Hepatocyte (in vitro differentiated cells): ENCODE measurements at regions not wholly inside any gene's neighbourhood (a gene's known extent, or its start where the extent isn't known, plus 50 kb on each side); places are given as distances from the start of the nearest gene placed in this dataset.

ENCODE experiments used
- DNase-seq: peaks from one replicate; pipeline ENCODE4 v3.0.0-alpha.2; 2016; ENCODE audit warnings: low spot score
- H2AFZ ChIP-seq: fragments of 200-600 bp; sonication (generic); 2 replicates; pipeline ENCODE4 v1.6.0; 2016; ENCODE audit warnings: antibody characterized with exemption, mild to moderate bottlenecking
- H3K27ac ChIP-seq: fragments of 200-600 bp; sonication (generic); 2 replicates; pipeline ENCODE4 v1.5.1; 2016; ENCODE audit warnings: mild to moderate bottlenecking
- H3K27me3 ChIP-seq: fragments of 200-600 bp; sonication (generic); 2 replicates; pipeline ENCODE4 v1.6.1; 2016
- H3K36me3 ChIP-seq: fragments of 200-600 bp; sonication (generic); replicated peaks from 2 replicates; pipeline ENCODE4 v1.5.1; 2016; ENCODE audit warnings: low read depth; ENCODE audit not compliant: insufficient read depth
- H3K4me1 ChIP-seq: fragments of 200-600 bp; sonication (generic); 2 replicates; pipeline ENCODE4 v1.5.1; 2016; ENCODE audit warnings: mild to moderate bottlenecking, moderate library complexity; ENCODE audit not compliant: insufficient read depth
- H3K4me2 ChIP-seq: fragments of 200-600 bp; sonication (generic); 2 replicates; pipeline ENCODE4 v1.6.0; 2016
- H3K4me3 ChIP-seq: fragments of 200-600 bp; sonication (generic); 2 replicates; pipeline ENCODE4 v1.5.1; 2016; ENCODE audit warnings: mild to moderate bottlenecking
- H3K79me2 ChIP-seq: fragments of 200-600 bp; sonication (generic); 2 replicates; pipeline ENCODE4 v1.6.0; 2017; ENCODE audit warnings: mild to moderate bottlenecking
- H3K9me2 ChIP-seq: fragments of 200-600 bp; sonication (generic); replicated peaks from 2 replicates; pipeline ENCODE4 v1.6.0; 2017; ENCODE audit warnings: mild to moderate bottlenecking; ENCODE audit not compliant: insufficient read depth
- H3K9me3 ChIP-seq: fragments of 200-600 bp; sonication (generic); 2 replicates; pipeline ENCODE4 v1.5.1; 2016; ENCODE audit warnings: low read depth, mild to moderate bottlenecking
- H4K20me1 ChIP-seq: fragments of 200-600 bp; sonication (generic); 2 replicates; pipeline ENCODE4 v1.6.0; 2016; ENCODE audit warnings: mild to moderate bottlenecking; ENCODE audit not compliant: insufficient read depth, poor library complexity, severe bottlenecking
- CTCF ChIP-seq: fragments of 200-600 bp; sonication (generic); IDR thresholded peaks from 2 replicates; pipeline ENCODE4 v1.5.1; 2016; ENCODE audit warnings: antibody characterized with exemption, mild to moderate bottlenecking; ENCODE audit not compliant: poor library complexity
- EZH2 ChIP-seq: fragments of 200-600 bp; sonication (generic); IDR thresholded peaks from 2 replicates; pipeline ENCODE4 v1.6.1; 2016; ENCODE audit warnings: antibody characterized with exemption, mild to moderate bottlenecking, borderline replicate concordance
- EZH2phosphoT487 ChIP-seq: fragments of 200-600 bp; sonication (generic); IDR thresholded peaks from one replicate; pipeline ENCODE4 v1.6.1; 2018; ENCODE audit warnings: antibody characterized with exemption, mild to moderate bottlenecking, low read depth, moderate library complexity; ENCODE audit not compliant: unreplicated experiment, severe bottlenecking
- WGBS: methylation state at CpG from one replicate; pipeline ENCODE4 v1.1.6; 2016; ENCODE audit warnings: low lambda C conversion rate; ENCODE audit errors: missing lambda C conversion rate; 5-methylcytosine and 5-hydroxymethylcytosine counted together

- 90% methylated on average over 9 of the region's 9 CpGs for WGBS
These were observed 299.9 kb downstream of the RPS24 start for GRCh38 chr10:78333362-78334143.

GRCh38 chr10:78335371-78335690, 301.7 kb downstream of the RPS24 start:
- Histone ChIP-seq H4K20me1 (no peaks in the 10 kb centered on the region), H3K79me2 (no peaks in the 10 kb centered on the region), H3K4me3 (no peak overlapping the region), H3K27me3 (no peaks in the 10 kb centered on the region), H2AFZ (no peak overlapping the region), H3K4me1 (no peaks in the 10 kb centered on the region), H3K27ac (no peak overlapping the region), H3K9me2 (no peaks in the 10 kb centered on the region), H3K4me2 (no peak overlapping the region), H3K9me3 (no peaks in the 10 kb centered on the region), H3K36me3 (no peaks in the 10 kb centered on the region)
- WGBS: 60% methylated on average over 1 of the region's 1 CpG
- no peak for TF ChIP-seq CTCF
- TF ChIP-seq EZH2: no peak
- no peak for DNase-seq

More at GRCh38 chr10:78333362-78334143, 299.9 kb downstream of the RPS24 start:
- no peak overlapping the region for H2AFZ ChIP-seq
- H3K9me2 ChIP-seq: no peaks in the 10 kb centered on the region
- TF ChIP-seq EZH2 (no peak), EZH2phosphoT487 (no peak), CTCF (no peak)
- H4K20me1 ChIP-seq: no peaks in the 10 kb centered on the region
- no peak overlapping the region for H3K27ac ChIP-seq
- H3K27me3 ChIP-seq: no peaks in the 10 kb centered on the region
- H3K4me1 ChIP-seq: no peaks in the 10 kb centered on the region
- no peaks in the 10 kb centered on the region for H3K9me3 ChIP-seq
- H3K36me3 ChIP-seq: no peaks in the 10 kb centered on the region
- H3K4me3 ChIP-seq: no peak overlapping the region
- DNase-seq: no peak
- H3K79me2 ChIP-seq: no peaks in the 10 kb centered on the region
- H3K4me2 ChIP-seq: no peak overlapping the region

GRCh38 chr10:78335691-78336401, 302.2 kb downstream of the RPS24 start:
- no peaks in the 10 kb centered on the region for H4K20me1 ChIP-seq
- no peak overlapping the region for H3K4me2 ChIP-seq
- no peak overlapping the region for H2AFZ ChIP-seq
- no peak for TF ChIP-seq EZH2phosphoT487
- no peak for TF ChIP-seq CTCF
- no peak for TF ChIP-seq EZH2
- no peaks in the 10 kb centered on the region for H3K4me1 ChIP-seq
- no peaks in the 10 kb centered on the region for H3K36me3 ChIP-seq
- no peaks in the 10 kb centered on the region for H3K79me2 ChIP-seq
- no peaks in the 10 kb centered on the region for H3K9me2 ChIP-seq
- H3K27me3 ChIP-seq: no peaks in the 10 kb centered on the region
- 83% methylated on average over 5 of the region's 5 CpGs for WGBS
- H3K27ac ChIP-seq: no peak overlapping the region
- H3K4me3 ChIP-seq: no peak overlapping the region
- DNase-seq: no peak
- H3K9me3 ChIP-seq: no peaks in the 10 kb centered on the region
